GM12891 (cell line): ENCODE measurements at regions not wholly inside any gene's neighbourhood (a gene's known extent, or its start where the extent isn't known, plus 50 kb on each side); places are given as distances from the start of the nearest gene placed in this dataset.
"Not testable (repeated sequence)": the region's sequence is repeated elsewhere in the genome, so short reads cannot be mapped to it uniquely, and the experiment has no call there.

ENCODE experiments used
- POLR2A ChIP-seq: IDR thresholded peaks from 2 replicates; pipeline ENCODE4 v1.6.1; 2011; ENCODE audit warnings: low read depth, low read length, control low read depth
- POLR2AphosphoS5 ChIP-seq: IDR thresholded peaks from 2 replicates; pipeline ENCODE4 v1.6.1; 2011; ENCODE audit warnings: low read depth, low read length, control low read depth
- TAF1 ChIP-seq: IDR thresholded peaks from 2 replicates; pipeline ENCODE4 v1.6.1; 2011; ENCODE audit warnings: low read depth, low read length, control low read depth

DNA sequence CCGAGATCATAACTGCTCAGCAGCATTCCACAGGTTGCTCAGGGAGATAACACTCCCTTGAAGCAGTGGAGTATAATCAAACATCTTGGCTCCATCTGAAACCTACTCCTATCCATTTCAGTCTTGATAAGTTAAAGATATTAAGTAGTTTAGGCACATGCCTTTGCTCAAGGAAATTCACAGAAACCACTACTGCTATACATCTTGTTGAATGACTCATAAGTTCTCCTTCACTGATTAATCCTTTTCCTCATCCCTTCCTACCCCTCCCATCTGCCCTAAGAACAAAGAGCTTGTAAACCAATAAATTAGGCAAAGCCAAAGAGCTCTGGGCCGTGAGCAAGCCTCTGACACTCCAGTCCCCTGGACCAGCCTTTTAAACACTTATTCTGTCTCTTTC, 196.5 kb upstream of the SSTR1 start:
- TF ChIP-seq TAF1, POLR2A, POLR2AphosphoS5: not testable (repeated sequence)
